NCI-H146 (cell line): ENCODE measurements at regions not wholly inside any gene's neighbourhood (a gene's known extent, or its start where the extent isn't known, plus 50 kb on each side); places are given as distances from the start of the nearest gene placed in this dataset.
"Not testable (repeated sequence)": the region's sequence is repeated elsewhere in the genome, so short reads cannot be mapped to it uniquely, and the experiment has no call there.

Experiments used
- DNase-seq: peaks from one replicate; lab custom pipeline; 2025; lab: John Stamatoyannopoulos, UW

DNA sequence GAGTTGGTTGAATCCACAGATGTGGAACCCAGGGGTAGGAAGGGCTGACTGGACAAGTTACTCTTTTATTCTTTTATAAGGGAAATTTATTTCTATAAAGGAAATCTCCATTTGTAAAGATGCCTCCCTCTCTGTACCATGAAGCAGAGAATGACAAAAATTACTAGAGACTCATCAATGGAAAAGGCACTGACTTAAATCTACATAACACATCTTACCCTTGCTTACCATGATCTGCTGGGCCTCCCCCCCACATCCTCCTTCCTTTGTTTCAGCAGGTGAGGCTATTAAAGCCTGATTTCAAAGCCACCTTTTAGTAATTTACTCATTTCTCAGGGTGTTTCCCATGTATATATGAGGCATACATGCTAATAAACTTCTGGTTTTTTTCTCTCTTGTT is 130.2 kb upstream of the HDDC2 start:
- no peak for DNase-seq

DNA sequence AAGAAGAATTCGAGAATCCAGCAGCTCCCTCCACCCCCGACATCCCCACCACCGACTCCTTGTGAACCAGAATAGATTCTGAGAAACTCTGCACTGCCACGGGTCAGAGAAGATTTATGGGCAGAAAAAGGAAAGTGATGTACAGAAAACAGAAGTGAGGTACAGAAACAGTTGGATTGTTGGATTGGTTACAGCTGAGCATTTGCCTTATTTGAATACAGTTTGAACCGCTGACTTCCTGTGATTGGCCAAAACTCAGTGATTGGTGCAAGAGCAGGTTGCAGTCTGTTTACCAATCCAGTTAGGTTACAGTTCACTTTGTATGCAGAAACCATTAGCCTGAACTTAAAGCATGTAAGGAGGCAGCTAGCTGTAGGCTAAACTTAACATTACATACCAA is 131.2 kb upstream of the HDDC2 start:
- no peak for DNase-seq

DNA sequence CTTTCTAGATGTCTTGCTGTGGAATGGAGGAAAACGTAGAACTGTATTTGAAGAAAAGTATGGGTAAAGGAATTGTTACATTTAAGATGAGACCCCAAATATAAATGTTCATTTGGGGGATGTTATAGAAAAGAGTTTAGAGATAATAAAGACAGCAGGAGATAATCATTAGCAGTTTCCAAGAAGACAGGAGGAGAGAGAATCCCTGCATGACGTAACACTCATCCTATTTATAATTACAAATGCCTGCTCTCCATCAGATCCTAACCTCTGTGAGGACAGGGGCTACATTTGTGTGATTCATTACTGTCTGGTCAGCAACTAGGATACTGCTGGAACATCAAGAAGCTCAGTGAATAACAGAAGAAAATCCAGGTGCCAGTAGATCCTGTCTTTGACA is 133.0 kb upstream of the HDDC2 start:
- DNase-seq: no peak

DNA sequence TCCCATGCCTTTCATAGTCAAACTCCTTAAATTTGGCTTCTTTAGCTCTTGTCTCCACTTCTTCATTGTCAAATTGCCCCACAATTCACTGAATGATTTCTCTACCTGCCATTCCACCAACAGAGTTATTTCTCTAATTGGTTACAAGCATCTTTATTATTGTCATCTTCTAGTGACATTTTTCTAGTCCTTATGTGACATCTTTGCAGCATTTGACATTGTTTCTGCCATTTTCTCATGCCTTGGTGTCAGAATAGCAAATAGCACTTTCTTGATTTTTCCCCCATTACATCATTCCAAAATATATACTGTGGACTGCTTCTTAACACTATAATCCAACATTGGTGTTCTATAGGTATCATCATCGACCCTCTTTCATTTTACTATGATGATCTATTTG is 137.7 kb upstream of the HDDC2 start:
- no peak for DNase-seq

DNA sequence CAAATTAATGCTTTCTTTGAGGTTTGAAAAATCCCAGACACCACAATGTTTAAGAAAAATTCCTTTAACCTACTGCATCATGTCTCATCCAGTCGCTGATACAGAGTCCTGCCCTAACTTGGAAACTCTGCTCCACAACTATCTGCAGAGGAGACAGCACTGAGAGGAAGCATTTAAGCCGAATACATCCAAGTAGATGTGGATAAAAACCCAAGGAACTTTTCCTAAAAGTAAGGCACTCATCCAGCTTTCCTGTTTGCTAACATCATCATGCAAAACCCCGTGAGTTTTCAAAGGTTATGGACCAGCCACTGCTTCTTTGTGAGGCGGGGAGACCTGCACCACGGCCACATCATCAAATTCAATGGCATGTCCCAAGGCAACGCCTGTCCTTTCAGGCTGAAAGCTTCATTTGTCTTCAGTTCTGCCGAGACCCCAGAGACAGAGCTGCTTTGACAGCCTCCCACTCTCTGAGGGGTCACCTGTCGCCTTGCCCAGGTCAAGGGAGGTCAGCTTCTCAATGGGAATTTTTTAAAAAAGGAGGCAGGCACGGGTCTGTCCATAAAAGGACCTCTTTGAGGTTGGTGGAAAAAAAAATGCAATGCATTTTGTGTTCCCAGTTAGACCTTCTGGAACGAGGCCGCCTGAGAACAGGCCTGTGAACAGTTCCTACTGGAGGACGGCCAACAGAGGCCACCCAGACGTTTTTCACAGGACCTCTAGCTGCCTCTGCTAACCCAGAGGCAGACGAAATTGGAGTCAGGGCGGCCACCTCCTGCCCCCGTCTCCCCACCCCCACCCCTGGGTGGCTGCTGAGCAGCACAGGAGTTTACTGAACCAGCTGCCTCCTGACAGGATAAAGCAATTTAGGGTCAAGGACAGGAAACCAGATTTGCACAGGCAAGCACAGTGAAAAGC is 142.5 kb upstream of the HDDC2 start:
- DNase-seq: no peak

DNA sequence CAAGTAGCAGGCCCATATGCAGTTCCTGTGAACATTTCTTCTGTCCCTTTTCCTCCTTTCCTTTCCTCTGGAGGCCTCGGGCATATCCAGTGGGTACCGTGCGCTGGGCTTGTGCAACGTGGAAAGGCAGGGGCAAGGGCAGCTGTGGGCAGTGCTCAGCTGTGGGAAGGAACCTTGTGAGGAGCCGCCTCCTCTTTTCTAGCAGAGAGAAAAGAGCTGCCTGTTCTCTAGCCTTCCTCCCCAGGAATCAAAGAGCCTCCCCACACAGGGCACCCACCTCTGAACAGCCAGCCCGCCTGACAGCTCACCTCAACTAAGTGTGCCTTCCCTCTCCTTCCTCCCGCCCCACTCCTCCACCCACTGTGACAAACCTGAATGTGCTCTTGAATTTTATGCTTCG is 143.3 kb upstream of the HDDC2 start:
- no peak for DNase-seq

DNA sequence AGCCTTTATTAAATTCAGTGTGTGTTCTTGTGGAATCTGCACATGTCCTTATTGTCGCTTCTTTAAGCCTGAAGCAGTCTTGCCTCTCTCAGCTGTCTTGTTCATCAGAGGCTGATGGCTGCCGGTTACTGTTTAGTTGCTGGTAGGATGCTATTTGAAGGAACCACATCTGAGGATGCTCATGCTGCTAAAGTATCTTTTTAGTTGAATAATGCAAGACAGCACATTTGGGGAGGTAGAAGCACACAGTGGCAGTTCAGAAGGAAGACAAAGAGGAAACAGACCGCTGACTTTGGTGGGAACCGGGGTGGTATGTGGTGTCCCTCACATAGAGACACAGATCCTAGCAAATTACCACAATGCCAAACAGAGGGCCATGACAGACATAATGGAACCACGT is 144.2 kb upstream of the HDDC2 start:
- no peak for DNase-seq

DNA sequence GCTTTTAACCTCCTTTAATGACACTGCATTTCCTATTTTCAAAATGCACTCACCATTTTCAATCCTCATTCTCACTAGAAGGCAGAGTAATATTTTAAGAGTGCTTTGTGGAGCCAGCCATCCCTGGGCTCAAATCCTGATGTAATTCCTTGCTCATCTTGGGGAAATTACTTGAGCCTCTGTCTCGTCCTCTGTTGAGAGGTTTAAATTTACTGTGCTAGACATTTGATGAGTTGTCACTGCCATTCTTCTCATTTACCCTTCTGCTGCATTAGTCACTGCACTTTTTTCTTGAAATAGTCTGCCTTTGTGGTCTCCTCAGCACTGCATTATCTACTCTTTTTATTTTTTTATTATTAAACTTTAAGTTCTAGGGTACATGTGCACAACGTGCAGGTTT is 150.0 kb upstream of the HDDC2 start:
- DNase-seq: no peak

DNA sequence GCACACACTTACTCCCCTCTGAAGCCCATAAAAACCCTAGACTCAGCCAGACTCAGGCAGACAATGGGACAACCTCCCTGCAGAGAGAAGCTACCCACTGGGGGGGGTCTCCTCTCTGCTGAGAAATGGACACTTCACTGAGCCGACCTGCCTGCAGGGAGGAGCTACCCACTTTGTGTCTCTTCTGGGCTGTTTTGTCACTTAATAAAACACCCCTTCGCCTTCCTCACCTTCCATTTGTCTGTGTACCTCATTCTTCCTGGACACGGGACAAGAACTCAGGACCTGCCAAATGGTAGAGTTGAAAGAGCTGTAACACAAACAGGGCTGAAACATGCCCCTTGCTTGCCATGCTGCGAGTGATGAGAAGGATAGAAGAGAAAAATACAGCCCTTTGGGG is 151.7 kb upstream of the HDDC2 start:
- no peak for DNase-seq

DNA sequence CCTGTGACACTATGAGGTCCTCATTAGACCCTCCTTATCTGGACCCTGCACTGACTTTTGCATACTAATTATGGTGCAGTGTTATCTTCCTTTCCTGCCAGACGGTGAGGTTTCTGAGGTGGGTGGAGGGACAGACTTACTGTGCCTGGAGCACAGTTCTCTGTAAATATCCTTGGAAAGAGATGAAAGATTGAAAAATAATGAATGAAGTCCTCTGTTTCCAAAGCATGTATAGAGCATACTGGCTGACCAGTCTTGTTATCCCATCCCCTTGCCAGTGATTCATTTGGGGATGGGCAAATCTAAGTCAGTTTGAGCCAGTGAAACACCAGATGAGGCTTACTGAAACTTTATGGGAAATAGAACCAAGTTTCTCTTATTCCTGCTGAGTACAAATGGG is 152.6 kb upstream of the HDDC2 start:
- no peak for DNase-seq

DNA sequence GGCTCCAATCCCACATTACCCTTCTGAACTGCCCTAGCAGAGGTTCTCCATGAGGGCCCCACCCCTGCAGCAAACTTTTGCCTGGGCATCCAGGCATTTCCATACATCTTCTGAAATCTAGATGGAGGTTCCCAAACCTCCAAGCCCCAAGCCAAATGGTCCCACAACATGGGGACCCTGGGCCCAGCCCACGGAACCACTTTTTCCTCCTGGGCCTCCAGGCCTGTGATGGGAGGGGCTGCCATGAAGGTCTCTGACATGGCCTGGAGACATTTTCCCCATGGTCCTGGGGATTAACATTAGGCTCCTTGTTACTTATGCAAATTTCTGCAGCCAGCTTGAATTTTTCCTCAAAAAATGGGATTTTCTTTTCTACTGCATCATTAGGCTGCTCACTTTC is 156.7 kb upstream of the HDDC2 start:
- DNase-seq: not testable (repeated sequence)

DNA sequence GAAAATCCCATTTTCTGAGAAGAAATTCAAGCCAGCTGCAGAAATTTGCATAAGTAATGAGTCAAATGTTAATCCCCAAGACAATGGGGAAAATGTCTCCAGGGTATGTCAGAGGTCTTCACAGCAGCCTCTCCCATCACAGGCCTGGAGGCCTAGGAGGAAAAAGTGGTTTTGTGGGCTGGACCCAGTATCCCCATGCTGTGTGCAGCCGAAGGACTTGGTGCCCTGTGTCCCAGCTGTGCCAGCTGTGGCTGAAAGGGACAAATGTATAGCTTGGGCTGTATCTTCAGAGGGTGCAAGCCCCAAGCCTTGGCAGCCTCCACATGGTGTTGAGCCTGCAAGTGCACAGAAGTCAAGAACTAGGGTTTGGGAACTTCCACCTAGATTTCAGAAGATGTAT is 163.6 kb upstream of the HDDC2 start:
- DNase-seq: not testable (repeated sequence)

DNA sequence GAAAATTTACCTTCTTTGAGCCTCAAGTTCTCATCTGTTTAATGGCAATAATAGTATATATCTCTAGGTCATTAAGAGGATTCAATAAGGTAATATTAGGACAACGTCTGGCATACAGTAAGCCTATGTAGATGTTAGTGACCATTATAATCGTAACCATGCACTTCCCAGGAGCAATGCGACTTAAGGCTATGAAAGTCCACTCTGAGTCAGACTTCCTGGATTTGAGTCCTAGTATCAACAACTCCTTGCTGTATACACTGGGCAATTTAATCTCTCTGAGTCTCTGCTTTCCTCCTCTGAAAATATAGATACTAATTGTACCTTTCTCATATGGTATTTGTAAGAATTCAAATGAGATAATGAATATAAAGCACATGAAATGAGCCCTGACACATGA is 168.1 kb upstream of the HDDC2 start:
- DNase-seq: no peak

DNA sequence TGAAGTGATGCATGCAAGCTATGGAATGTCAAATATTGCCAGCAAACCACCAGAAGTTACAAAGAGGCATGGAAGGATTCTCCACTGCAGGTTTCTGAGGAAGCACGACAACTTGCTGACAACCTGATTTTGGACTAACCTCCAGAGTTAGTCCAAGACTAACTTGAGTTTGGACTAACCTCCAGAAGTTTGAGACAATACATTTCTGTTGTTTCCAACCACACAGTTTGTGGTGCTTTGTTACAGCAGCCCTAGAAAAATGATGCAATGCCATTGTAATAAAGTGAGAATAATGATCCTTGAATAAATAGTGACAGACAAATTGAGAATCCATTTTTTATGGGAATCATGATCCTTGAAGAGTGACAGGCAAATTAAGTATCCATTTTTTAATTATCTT is 169.9 kb upstream of the HDDC2 start:
- no peak for DNase-seq

DNA sequence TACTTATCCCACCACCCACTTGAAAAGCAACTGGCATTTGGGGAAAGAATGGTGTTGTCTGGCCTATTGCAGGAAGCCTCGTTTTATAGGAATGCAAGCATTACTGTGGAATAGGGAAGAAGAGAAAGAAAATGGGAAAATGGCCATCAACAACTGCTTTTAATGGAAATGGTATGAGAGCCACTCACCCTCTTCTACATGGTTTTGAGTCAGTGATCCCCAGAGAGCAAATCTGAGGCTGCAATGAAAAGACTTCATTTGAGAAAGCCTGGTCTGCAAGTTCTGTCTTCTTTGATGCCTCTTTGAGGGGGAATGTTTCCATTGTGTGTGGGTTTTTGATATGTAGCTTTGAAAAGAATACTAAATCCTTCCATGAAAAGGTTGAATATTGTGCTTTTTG is 172.3 kb upstream of the HDDC2 start:
- DNase-seq: no peak

DNA sequence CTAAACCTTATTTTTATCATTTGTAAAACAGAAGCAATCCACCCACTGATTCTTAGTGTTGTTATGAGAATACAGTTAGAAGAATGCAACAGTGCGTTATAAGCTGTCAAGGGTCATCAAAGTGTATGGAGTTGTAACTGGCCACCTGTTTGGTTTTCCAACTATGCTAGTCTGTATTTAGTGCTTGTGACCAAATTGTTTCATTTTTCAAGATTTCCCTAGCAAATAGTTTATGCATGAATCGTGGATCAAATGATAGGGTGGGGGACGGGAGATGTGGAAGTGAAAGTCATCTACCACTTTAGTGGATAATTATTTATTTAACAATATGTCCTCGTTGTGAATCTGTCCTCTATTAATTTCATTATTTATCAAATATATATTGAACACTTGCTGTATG is 175.4 kb upstream of the HDDC2 start:
- DNase-seq: no peak

DNA sequence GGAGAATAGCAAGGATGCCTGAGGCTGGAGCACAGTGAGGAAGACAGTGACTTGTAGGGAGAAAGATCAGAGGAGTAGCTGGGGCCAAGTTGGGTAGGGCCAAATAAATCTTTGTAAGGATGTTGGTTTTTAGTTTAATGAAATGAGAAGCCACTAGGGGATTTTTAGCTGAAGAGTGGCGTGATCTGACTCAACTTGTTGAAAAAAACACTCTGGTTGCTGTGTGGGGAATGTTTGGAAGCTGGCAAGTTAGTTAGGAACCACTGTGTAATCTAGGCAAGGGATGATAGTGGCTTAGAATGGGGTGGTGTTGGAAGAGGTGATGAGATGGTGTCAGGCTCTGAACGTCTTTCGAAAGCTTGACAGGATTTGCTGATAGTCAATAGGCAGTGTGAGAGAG is 176.1 kb upstream of the HDDC2 start:
- DNase-seq: no peak

DNA sequence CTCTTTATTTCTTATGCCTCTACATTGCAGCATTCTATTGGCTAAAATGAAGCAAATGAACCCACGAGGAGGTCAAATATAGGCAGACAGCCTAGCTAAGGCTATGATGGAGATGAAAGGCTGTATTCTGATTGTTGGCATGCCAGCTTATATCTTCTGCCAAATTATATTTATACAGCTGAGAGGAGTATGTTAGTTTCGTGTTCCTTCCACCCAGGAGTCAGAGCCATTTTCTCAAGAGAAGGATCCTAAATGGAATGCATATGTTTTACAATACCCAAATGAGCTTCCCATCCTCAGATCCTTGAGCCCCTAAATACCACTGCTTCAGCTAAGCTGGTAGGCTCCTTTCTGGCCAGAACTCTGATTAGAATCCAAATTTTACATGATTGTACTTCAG is 178.4 kb upstream of the HDDC2 start:
- DNase-seq: no peak

DNA sequence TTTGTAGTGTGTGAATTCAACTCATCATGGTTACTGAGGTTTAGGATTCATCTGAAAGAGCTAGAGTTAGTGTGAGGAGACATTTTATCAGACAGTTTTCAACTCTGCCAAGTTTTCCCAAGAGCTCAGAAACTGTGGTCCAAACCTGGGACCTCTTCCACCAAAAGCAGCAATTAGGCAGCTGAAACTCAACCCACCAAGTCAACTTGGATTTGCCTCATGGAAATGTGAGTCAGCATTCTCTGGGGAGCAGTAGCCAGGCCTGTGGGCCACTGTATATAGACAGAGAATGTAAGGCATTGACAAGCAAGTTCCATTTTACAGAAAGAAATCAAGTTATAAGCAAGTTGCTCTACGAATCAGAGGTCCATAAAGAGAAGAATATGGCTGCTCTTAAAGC is 178.8 kb upstream of the HDDC2 start:
- DNase-seq: no peak

DNA sequence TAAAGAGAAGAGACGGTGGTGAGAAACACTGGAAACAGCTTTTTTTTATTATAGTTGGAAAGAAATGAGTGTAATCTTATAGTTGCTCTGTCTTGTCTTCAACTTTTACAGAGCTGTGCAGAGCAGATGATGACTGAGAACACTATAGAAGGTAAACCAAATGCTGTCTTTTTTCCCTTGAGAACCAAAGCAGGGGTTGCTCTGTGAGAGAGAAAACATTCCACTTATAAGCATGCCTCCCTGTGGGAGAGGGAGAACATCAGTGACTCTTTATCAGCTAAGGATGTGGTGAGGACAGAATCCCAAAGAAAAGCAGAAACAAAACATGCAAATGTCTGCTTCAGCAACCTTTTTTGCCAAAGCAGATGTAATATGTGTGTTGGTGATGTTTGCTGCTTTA is 179.3 kb upstream of the HDDC2 start:
- DNase-seq: no peak

DNA sequence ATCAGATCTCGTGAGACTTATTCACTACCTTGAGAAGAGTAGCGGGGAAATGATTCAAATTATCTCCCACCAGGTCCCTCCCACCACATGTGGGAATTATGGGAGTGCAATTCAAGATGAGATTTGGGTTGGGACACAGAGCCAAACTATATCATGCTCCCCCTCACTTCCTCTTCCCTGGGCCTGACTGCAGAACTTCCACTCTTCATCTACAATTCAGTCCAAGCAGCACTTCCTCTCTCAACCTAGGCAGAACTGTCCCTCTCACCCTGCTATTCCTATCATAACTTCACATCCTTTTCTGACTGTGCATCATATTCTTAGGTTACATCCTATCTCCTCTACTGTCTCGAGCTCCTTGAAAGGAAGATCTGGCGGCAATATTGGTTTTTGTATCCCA is 184.0 kb upstream of the HDDC2 start:
- no peak for DNase-seq

DNA sequence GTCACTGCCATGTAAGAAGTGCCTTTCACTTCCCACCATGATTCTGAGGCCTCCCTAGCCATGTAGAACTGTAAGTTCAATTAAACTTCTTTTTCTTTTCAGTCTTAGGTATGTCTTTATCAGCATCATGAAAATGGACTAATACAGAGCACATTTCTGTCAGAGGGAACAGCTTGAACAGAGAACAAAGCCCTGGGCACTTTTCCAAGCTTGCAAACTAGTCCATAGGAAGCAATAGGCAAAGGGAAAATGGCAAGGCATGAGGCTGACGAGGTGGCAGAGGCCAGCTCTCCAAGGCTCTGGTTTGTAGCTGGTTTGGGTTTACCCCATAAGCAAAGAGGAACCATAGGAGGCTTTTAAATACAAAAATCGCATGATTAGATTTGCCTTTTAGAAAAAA is 185.1 kb upstream of the HDDC2 start:
- no peak for DNase-seq

DNA sequence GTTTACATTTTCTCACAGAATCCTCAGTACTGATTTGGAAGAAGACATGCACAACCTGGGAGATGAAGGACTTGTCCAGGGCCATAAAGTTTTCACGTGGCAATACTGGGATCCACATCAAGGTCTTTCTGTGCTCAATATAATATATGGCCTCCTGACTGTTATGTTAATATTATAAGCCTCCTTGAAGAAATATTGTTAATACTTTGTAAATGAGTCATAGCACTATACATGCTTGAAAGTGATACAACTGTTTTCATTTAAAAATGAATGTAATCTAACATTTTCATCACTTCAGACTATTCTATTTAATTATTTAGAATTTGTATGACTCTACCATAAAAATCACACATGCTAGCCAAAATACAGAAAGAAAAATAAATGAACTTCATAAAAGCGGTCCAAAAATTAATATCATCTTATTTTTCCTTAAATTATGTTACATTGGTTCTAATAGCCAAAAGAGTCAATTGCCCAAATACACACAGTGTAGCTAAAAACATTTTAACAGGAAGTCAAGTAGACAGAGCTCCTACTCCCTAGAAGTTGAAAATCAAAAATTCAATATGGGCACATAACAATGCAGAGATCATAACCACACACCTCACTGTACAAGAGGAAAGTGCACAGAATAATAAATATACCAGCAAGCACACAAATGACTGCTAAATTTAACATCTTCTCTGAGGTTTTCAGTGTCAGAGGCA is 188.0 kb upstream of the HDDC2 start:
- DNase-seq: no peak
